Activated CD4-positive, CD25-positive, alpha-beta regulatory T cell (primary cell): ENCODE measurements at regions not wholly inside any gene's neighbourhood (a gene's known extent, or its start where the extent isn't known, plus 50 kb on each side); places are given as distances from the start of the nearest gene placed in this dataset.
"Not testable (repeated sequence)": the region's sequence is repeated elsewhere in the genome, so short reads cannot be mapped to it uniquely, and the experiment has no call there.

ENCODE experiments used
- DNase-seq, 4 experiments: peaks; one replicate each; lab custom pipeline; 2025; lab: John Stamatoyannopoulos, UW

GRCh38 chr13:90880790-90881189, 466.7 kb upstream of the MIR17HG start:
- DNase-seq: no peak

GRCh38 chr13:90882551-90882950, 464.9 kb upstream of the MIR17HG start:
- DNase-seq: no peak

GRCh38 chr13:90883592-90883991, 463.9 kb upstream of the MIR17HG start:
- no peak for DNase-seq

- DNase-seq: no peak
These were observed 463.4 kb upstream of the MIR17HG start for GRCh38 chr13:90884066-90884465.

GRCh38 chr13:90889906-90890834, 457.3 kb upstream of the MIR17HG start:
- no peak for DNase-seq

- no peak for DNase-seq
These were observed 456.2 kb upstream of the MIR17HG start for GRCh38 chr13:90891329-90891728.

- DNase-seq: not testable (repeated sequence)
These were observed 454.3 kb upstream of the MIR17HG start for GRCh38 chr13:90893199-90893598.

GRCh38 chr13:90896002-90896401, 451.5 kb upstream of the MIR17HG start:
- no peak for DNase-seq

GRCh38 chr13:90898811-90899210, 448.7 kb upstream of the MIR17HG start:
- DNase-seq: no peak

GRCh38 chr13:90899416-90899815, 448.1 kb upstream of the MIR17HG start:
- DNase-seq: no peak

- no peak for DNase-seq
These were observed 445.2 kb upstream of the MIR17HG start for GRCh38 chr13:90902255-90902654.

GRCh38 chr13:90906554-90906953, 440.9 kb upstream of the MIR17HG start:
- no peak for DNase-seq

GRCh38 chr13:90908792-90909191, 438.7 kb upstream of the MIR17HG start:
- DNase-seq: no peak

- no peak for DNase-seq
These were observed 437.4 kb upstream of the MIR17HG start for GRCh38 chr13:90910018-90910639.

GRCh38 chr13:90912247-90912646, 435.2 kb upstream of the MIR17HG start:
- no peak for DNase-seq

GRCh38 chr13:90918536-90918935, 429.0 kb upstream of the MIR17HG start:
- DNase-seq: no peak

GRCh38 chr13:90919153-90919552, 428.3 kb upstream of the MIR17HG start:
- DNase-seq: no peak

GRCh38 chr13:90926459-90926858, 421.0 kb upstream of the MIR17HG start:
- DNase-seq: no peak

GRCh38 chr13:90928109-90928508, 419.4 kb upstream of the MIR17HG start:
- DNase-seq: no peak

- DNase-seq: no peak
These were observed 414.2 kb upstream of the MIR17HG start for GRCh38 chr13:90933097-90933826.

- no peak for DNase-seq
These were observed 412.7 kb upstream of the MIR17HG start for GRCh38 chr13:90934741-90935140.

- no peak for DNase-seq
These were observed 408.6 kb upstream of the MIR17HG start for GRCh38 chr13:90938848-90939247.

GRCh38 chr13:90943946-90944345, 403.5 kb upstream of the MIR17HG start:
- no peak for DNase-seq
